HG03196 (cell line): ENCODE measurements at regions not wholly inside any gene's neighbourhood (a gene's known extent, or its start where the extent isn't known, plus 50 kb on each side); places are given as distances from the start of the nearest gene placed in this dataset.
"Not testable (repeated sequence)": the region's sequence is repeated elsewhere in the genome, so short reads cannot be mapped to it uniquely, and the experiment has no call there.

ENCODE experiments used
- ATAC-seq: cut with Tn5 transposase; IDR thresholded peaks from one replicate; pipeline ENCODE4 v1.9.1; 2021; ENCODE audit not compliant: unreplicated experiment

GRCh38 chr10:61612450-61612849, 50.3 kb upstream of the CABCOCO1 start:
- no peak for ATAC-seq

DNA sequence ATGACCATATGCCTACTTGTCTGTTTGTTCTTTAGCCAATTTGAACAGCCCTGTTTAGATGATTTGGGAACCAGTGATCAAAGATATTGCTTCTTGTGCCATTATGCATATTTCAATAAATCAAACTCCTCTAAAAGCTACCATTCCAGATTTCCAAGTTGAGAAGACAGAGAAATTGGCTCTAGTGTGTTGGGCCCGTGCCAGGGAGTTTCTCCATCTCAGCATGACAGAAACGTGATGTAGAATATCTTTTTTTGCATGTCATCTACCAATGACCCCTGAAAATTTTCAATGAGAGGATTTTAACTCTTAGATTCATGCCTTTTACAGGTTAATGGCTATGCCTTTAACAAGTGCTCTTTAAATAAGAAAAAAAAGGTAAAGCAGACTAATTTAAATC, 50.7 kb upstream of the CABCOCO1 start:
- ATAC-seq, result no peak

GRCh38 chr10:61609701-61610100, 53.0 kb upstream of the CABCOCO1 start:
- ATAC-seq, result no peak

DNA sequence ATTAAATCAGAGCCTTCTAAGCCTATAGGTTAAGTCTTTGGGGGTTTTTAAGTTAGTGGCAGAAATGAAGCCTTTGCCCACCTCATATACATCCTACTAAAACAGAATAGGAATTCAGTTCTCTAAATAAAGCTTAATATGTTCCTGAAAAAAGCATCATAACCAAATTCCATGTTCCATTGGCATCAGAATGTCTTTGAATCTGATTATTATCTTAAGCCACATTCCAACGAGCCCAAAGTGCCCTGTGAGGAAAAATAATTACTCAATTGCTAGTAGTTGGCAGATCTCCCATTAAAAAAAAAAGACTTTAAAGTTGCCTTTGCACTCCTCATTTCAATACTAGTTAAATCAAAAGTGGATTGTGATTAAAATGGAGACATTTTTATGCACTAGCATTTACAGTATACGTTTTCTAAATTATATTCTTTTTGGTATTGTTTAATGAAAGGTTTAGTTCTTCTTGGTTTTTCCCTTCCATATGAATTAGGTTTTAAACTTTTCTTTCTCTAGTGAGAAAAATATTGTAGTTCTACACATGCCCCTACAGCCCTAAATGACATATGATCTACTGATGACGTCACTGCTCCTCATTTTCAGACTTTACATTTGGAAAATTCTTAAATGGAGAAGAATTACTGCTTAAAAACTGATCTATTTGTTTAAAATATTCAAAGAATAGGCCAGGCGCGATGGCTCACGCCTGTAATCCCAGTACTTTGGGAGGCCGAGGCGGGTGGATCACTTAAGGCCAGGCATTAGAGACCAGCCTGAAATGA, 54.3 kb upstream of the CABCOCO1 start:
- ATAC-seq, result no peak

DNA sequence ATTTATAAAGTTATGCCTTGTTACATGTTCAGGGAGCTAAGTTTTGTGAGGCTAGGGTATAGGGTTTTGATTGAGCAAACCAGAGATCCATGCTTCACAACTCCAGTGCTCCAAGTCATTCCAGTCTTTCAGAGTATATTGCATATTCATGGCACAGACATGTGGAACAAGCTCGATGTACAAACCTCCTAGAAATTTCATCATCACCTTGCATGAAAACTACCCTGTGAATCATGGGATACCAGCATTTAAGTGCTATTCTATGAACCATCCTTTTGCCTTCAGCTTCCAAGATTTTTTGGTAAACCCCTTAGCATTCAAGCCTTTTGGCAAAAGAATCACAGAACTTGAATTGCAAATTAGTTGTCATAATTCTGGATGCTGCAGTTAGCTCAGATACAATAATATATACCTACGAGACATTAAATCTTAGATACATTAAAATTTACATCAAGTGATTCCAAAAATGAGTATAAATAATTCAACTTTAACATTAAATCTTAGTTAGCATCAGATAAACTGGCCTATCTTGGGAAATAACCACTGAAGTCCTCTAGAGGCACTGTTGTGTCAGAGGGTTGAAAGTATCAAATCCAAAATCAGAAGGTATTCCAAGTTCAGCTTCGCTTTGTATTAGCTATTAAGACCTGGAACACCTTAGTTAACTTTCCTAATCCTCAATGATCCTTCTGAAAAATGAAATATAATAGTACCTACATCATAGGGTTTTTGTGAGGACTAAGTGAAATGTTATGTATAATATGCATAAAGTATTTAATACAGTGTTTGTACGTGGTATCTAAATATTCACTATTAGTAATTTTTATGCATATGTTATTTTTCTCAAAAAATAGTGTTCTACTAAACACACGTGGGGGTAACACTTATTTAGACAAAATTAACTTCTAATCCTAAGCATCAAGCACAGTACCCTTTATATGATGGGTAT, 55.5 kb upstream of the CABCOCO1 start:
- no peak for ATAC-seq

DNA sequence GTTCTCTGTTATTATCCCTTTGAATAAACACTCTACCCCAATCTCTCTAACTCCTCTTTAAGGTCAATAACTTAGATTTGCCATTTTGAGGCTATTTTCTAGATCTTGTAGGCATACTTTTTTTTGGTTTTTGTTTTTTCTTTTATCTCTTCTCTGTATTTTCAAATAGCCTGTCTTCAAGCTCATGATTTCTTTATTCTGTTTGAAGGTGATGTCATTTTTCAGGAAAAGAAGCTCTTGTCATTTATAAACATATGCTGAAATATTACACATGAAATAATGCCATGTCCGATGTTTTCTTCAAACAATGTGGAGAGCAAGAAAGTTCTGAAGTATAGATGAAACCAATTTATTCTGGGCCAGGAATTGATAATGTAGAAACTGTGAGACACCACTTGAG, 57.5 kb upstream of the CABCOCO1 start:
- no peak for ATAC-seq

DNA sequence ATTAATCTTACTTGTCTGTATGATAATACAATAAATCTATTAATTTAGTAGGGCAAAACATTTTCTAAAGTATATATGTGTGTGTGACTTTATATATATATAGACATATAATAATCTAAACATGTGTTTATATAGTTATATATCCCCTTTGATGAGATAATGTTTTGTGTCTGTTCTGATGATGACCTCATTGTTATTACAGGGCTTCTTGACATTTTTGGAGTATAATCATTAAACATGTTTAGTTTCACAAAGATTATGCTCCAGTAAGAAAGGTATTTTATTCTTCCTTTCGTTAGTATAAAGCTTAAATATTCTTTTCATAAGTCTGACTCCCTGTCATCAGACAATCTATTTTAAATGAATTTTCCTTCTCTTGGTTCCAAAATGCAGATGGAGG, 62.3 kb upstream of the CABCOCO1 start:
- ATAC-seq, result no peak

GRCh38 chr10:61594430-61594829, 68.3 kb upstream of the CABCOCO1 start:
- no peak for ATAC-seq

DNA sequence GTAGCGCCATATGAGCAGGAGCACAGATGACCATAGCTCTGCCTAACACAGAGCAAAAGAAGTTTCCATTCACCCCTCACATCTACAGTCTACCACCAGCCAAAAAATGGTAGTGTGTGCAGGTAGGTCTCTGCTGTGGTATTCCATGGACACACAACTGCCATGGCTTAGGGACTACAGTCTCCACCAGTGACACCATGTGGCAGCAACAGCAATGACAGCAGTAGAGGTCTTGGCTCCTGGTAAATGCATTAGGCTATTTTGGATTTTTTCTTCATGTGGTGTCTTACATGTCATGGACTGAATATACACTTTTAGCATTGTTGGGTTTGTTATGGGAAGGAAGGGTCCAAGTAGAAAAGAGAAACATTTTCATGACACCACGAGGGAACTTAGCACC, 70.1 kb upstream of the CABCOCO1 start:
- no peak for ATAC-seq

DNA sequence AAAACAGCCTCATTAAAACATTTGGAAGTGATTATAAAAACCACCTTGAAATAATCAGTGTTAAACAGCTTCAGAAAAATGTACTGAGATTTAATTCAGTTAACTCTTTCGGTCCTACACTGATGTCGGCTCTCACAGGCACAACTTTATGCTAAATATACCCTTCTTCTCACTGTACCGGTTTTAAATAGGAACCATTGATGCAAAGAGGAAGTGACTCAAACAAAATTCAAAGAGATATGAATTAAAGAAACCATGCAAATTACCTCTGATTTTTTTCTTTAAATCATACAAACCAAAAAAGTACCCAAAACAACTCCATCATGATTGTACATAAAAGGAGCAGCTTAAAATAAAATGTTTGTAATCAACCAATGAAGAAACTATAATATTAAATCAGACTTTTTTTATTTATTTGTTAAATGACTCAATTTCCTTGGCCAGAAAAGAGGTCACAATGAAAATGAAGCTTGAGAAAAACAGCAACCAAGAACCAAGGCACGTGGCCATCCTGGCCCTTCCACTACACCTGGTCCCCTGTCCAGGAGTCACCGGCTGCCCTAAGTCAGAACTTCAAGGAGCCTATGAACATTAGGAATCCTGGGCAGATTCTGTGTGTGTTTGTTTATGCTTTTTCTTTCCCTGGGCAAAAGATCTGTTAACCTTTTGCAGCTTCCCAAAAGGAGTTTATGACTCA, 73.0 kb upstream of the CABCOCO1 start:
- ATAC-seq, result no peak

GRCh38 chr10:61588770-61589211, 73.9 kb upstream of the CABCOCO1 start:
- no peak for ATAC-seq

DNA sequence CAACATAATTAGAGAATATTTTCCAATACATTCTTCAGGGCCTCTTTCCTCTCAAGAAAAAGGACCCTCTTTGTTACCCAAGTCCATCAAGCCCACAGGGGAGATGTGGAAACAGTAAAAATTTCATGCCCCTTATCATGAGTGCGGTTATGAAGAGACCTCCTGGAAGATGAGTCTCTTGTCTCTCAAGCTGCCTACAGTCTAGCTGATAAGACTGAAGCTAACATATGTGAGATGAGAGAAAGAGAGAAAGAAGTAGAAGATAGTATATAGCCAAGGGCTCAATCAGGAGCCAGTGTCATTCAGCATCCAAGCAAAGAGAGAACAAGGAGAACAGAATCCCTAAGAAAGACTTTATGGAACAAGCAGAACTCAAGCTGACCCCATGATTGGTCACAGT, 75.9 kb upstream of the CABCOCO1 start:
- no peak for ATAC-seq

GRCh38 chr10:61580608-61581007, 82.1 kb upstream of the CABCOCO1 start:
- ATAC-seq, result no peak

- not testable (repeated sequence) for ATAC-seq
These were observed 92.5 kb upstream of the CABCOCO1 start for GRCh38 chr10:61570204-61570603.

GRCh38 chr10:61567729-61568128, 95.0 kb upstream of the CABCOCO1 start:
- no peak for ATAC-seq

DNA sequence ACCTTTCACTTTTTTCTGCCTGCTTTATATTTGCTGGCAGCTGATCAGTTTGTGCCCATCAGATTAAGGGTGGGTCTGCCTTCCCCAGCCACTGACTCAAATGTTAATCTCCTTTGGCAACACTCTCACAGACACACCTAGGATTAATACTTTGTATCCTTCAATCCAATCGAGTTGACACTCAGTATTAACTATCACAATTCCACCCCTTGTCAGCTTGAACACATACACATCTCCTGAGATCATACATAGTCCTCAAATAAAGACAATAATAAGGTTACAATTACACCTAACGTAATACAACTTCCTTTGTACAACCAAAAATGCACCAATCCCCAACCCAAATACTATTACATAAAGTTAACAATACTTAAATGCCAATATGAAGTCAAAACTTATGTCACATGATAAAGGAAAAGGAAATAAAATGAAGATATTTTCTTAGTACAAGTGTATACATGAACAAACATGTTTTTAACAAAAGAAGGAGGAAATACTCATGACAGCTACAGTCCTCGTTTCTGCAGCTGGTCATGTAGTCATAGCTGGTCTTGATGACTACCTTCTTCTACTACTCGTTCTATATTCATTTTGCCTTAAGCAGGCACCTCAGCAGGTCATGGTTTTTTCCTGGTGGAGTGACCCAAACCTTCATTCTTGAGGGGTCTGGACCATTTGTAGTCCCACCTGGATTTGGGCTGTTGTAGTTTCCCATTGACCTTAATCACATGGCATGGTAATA, 96.7 kb upstream of the CABCOCO1 start:
- no peak for ATAC-seq

- ATAC-seq, result no peak
These were observed 98.3 kb upstream of the CABCOCO1 start for GRCh38 chr10:61564444-61564843.

GRCh38 chr10:61559615-61560014, 103.1 kb upstream of the CABCOCO1 start:
- ATAC-seq, result no peak

- no peak for ATAC-seq
These were observed 104.5 kb upstream of the CABCOCO1 start for GRCh38 chr10:61558188-61558587.

DNA sequence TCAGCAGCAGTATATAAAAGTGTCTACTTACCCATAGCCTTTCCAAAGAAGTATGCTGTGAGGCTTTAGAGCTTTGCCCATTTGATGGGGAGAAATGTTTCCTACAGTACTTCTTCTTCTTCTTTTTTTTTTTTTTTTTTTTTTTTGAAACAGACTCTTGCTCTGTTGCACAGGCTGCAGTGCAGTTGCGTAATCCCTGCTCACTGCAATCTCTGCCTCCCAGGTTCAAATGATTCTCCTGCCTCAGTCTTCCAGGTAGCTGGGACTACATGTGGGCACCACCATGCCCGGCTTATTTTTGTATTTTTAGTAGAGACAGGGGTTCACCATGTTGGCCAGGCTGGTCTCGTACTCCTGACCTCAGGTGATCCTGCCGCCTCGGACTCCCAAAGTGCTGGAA, 101.7 kb upstream of the TMEM26 start:
- no peak for ATAC-seq

DNA sequence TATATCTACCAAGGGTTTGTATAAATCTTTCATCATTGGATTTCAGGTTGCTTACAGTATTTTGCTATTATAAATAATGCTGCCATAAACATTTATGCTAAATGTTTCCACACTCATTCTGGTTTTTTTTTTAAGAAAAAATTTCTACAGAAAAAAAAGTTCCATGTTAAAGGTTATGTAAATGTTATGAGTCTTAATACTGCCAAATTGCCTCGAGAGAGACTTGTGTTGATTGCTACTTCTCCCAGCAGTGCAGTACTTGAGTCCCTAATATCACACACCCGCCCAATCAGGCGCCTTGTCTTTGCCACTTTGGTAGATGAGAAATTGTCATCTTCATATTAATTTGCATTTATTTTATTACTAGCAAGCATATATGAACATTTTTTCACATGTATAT, 96.7 kb upstream of the TMEM26 start:
- no peak for ATAC-seq
